Stimulated activated memory B cell treated with anti-CD40 and anti-IgM and Interleukin-4, amounts not matched to agents 10 μg/mL and 1 μg/mL and 100 μg/mL, for 72 hours (primary cell): ENCODE measurements at regions not wholly inside any gene's neighbourhood (a gene's known extent, or its start where the extent isn't known, plus 50 kb on each side); places are given as distances from the start of the nearest gene placed in this dataset.

Experiments used
- ATAC-seq: fragments of 150-1000 bp; cut with Tn5 transposase; 2 replicates; pipeline ENCODE4 v1.10.0; 2021
- H3K27ac Mint-ChIP-seq: one replicate; pipeline ENCODE4 v1.8.0; 2022; ENCODE audit warnings: mild to moderate bottlenecking, mixed read lengths
- H3K27me3 Mint-ChIP-seq: one replicate; pipeline ENCODE4 v1.8.0; 2022; ENCODE audit warnings: mixed read lengths
- H3K36me3 Mint-ChIP-seq: one replicate; pipeline ENCODE4 v1.8.0; 2022; ENCODE audit warnings: mixed read lengths
- H3K4me1 Mint-ChIP-seq: one replicate; pipeline ENCODE4 v1.8.0; 2022; ENCODE audit warnings: mixed read lengths
- H3K4me3 Mint-ChIP-seq: one replicate; pipeline ENCODE4 v1.8.0; 2022; ENCODE audit warnings: mild to moderate bottlenecking, moderate library complexity, mixed read lengths
- H3K9me3 Mint-ChIP-seq: one replicate; pipeline ENCODE4 v1.8.0; 2022; ENCODE audit warnings: mixed read lengths

DNA sequence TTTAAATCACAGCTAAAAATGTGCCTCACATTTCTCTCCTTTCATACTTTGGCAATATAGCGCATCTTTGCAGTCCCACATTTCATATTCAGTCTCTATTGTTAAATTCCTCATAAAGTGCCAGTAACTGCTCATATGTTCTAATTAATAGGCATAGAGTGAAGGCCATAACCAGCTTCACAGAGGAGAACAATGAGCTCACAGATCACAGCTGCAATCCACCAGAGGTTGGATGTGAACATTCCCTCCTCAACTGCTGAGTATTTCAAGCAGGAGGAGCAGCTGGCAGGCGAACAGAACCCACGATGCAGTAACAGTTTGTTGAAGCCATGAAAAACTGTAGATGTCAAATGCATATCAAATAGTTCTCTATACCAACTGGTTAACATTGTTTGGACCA lies 2088.7 kb upstream of the AGA start:
- Mint-ChIP-seq H3K36me3 (no peaks in the 10 kb centered on the region), H3K9me3 (peaks cover 3% of the 10 kb centered on the region)

GRCh38 chr4:179536694-179537093 lies 2094.5 kb upstream of the AGA start:
- H3K27me3 Mint-ChIP-seq: no peaks in the 10 kb centered on the region
- H3K36me3 Mint-ChIP-seq: no peaks in the 10 kb centered on the region
- H3K4me1 Mint-ChIP-seq: no peaks in the 10 kb centered on the region

More for the DNA sequence above, 2088.7 kb upstream of the AGA start:
- ATAC-seq: no peak
- Mint-ChIP-seq H3K4me3 (no peak overlapping the region), H3K27me3 (no peaks in the 10 kb centered on the region), H3K27ac (no peak overlapping the region), H3K4me1 (no peaks in the 10 kb centered on the region)

DNA sequence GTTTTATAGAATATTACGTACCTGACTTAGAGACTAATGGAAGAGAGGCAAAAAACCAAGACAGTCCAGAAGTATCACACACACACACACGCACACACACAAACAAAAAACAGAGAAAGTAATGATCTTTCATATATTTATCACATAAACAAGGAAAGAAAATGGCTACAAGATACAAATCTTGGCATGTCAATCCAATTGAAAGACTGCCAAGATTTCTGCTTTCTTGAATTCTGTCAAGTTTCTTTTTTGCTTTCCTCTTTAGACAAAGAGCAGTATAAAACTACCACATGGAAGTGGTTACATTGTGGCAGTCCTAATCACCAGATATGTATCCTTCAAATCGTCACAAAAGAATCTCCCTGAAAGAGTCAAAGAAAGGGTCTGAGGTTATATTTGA lies 2097.4 kb upstream of the AGA start:
- no peaks in the 10 kb centered on the region for H3K27me3 Mint-ChIP-seq
- H3K27ac Mint-ChIP-seq: no peak overlapping the region
- H3K36me3 Mint-ChIP-seq: no peaks in the 10 kb centered on the region
- H3K9me3 Mint-ChIP-seq: peaks cover 5% of the 10 kb centered on the region
- no peaks in the 10 kb centered on the region for H3K4me1 Mint-ChIP-seq
- ATAC-seq: no peak
- no peak overlapping the region for H3K4me3 Mint-ChIP-seq

More at GRCh38 chr4:179536694-179537093, 2094.5 kb upstream of the AGA start:
- ATAC-seq: no peak
- H3K9me3 Mint-ChIP-seq: peaks cover 3% of the 10 kb centered on the region
- no peak overlapping the region for H3K27ac Mint-ChIP-seq
- no peak overlapping the region for H3K4me3 Mint-ChIP-seq

- ATAC-seq: no peak
- Mint-ChIP-seq H3K4me3 (no peak overlapping the region), H3K27ac (no peak overlapping the region), H3K9me3 (peaks cover 11% of the 10 kb centered on the region), H3K27me3 (no peaks in the 10 kb centered on the region), H3K4me1 (no peaks in the 10 kb centered on the region), H3K36me3 (no peaks in the 10 kb centered on the region)
Observed at GRCh38 chr4:179543771-179544170, 2101.5 kb upstream of the AGA start.

DNA sequence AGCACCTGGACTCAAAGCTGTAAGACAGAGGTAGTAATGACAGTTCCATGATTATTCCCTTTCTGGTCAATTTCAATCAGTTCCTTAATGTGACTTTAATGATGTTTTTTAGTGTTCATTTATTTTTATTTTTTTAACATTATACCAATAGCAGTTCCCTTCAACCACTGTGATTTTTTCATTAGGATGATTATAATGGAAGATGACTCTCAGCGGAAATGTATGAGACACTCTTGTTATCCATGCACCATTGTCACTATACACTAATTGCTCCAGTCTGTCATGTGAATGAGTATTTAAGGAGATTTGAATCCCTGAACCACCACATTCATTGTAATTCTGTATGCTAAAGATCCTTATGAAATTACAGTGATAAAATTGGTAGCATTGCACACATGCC lies 2102.3 kb upstream of the AGA start:
- Mint-ChIP-seq H3K27ac (no peak overlapping the region), H3K9me3 (peaks cover 11% of the 10 kb centered on the region), H3K36me3 (no peaks in the 10 kb centered on the region), H3K27me3 (no peaks in the 10 kb centered on the region), H3K4me3 (no peak overlapping the region), H3K4me1 (no peaks in the 10 kb centered on the region)
- no peak for ATAC-seq

DNA sequence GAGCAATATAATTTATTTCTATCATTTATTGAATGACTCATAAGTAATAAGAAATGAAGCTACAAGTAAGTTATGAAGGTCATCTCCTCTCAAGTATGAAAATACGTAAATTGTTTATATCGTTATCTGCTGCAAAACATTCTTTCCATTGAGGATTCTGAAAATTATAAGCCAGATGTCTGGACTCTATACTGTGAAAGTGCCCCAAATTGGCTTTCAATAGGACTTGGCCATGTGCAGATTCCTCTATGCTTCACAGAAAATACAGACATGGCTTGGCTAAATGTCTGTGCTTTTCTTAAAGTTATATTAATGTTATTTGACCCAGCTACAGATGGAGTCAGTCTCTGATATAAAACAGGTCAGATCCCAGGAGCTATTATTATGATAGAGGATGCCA lies 2109.9 kb upstream of the AGA start:
- H3K9me3 Mint-ChIP-seq: peaks cover 9% of the 10 kb centered on the region
- no peak overlapping the region for H3K4me3 Mint-ChIP-seq
- ATAC-seq: no peak
- no peaks in the 10 kb centered on the region for H3K36me3 Mint-ChIP-seq
- H3K27me3 Mint-ChIP-seq: no peaks in the 10 kb centered on the region
- no peaks in the 10 kb centered on the region for H3K4me1 Mint-ChIP-seq
- no peak overlapping the region for H3K27ac Mint-ChIP-seq

GRCh38 chr4:179563741-179564140 lies 2121.5 kb upstream of the AGA start:
- Mint-ChIP-seq H3K27me3 (no peaks in the 10 kb centered on the region), H3K9me3 (peaks cover 13% of the 10 kb centered on the region), H3K27ac (no peak overlapping the region), H3K4me3 (no peak overlapping the region), H3K36me3 (no peaks in the 10 kb centered on the region), H3K4me1 (peaks cover 6% of the 10 kb centered on the region)
- ATAC-seq: no peak

DNA sequence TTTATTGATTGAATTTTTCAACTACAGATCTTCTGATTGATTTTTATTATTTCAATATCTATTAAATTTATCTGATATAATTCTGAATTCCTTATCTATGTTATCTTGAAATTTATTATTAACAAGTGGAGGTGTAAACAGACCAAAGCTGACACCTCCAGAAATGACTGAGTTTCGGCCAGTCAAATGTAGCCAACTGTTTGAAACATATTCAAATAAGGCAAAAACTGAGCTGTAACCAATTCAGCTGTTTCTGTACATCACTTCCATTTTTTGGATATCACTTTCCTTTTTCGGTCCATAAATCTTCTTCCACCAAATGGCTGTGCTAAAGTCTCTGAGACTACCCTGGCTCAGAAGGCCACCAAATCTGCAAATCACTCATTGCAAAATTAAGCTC lies 2127.3 kb upstream of the AGA start:
- Mint-ChIP-seq H3K4me1 (peaks cover 6% of the 10 kb centered on the region), H3K27ac (no peak overlapping the region), H3K36me3 (no peaks in the 10 kb centered on the region), H3K9me3 (peaks cover 11% of the 10 kb centered on the region), H3K27me3 (no peaks in the 10 kb centered on the region), H3K4me3 (no peak overlapping the region)
- no peak for ATAC-seq

DNA sequence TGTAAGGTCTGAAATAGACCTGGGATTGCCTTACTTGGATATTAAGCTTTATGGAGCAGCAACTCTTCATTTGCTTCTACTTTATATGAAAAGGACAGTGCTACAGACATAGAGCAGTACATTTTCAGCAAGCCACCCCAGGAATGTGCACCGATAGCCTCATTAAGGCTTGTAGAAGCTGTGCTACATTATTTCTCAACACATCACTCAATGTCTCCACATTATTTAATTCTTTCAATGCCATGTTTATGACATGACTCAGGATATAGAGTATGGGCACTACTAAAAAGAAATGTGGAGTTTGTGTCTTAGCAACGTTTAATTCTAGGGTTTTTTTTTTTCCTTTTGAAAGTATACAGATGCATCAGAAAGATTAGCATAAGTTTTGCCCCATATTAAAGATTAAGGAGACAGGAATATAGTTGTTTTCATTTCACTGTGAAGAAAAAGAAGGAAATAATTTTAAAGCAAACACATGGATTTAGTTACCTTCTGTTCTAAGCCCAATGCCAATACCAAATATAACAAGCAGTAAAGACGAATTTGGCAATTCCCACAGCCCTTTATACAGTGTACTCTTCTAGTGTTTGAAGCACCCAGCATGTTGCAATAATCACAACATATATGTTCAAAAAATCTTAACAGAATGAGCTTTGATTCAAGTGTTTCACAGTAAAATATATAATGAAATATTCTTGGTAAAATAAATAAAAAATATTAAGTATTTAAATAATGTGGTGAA lies 2140.1 kb upstream of the AGA start:
- no peak for ATAC-seq
- H3K27ac Mint-ChIP-seq: no peak overlapping the region
- H3K9me3 Mint-ChIP-seq: peaks cover 12% of the 10 kb centered on the region
- no peaks in the 10 kb centered on the region for H3K36me3 Mint-ChIP-seq
- no peaks in the 10 kb centered on the region for H3K4me1 Mint-ChIP-seq
- H3K4me3 Mint-ChIP-seq: no peak overlapping the region
- H3K27me3 Mint-ChIP-seq: no peaks in the 10 kb centered on the region

GRCh38 chr4:179583221-179583620 lies 2141.0 kb upstream of the AGA start:
- ATAC-seq: no peak
- Mint-ChIP-seq H3K9me3 (peaks cover 8% of the 10 kb centered on the region), H3K27ac (no peak overlapping the region), H3K4me3 (no peak overlapping the region), H3K36me3 (no peaks in the 10 kb centered on the region), H3K27me3 (no peaks in the 10 kb centered on the region), H3K4me1 (no peaks in the 10 kb centered on the region)

DNA sequence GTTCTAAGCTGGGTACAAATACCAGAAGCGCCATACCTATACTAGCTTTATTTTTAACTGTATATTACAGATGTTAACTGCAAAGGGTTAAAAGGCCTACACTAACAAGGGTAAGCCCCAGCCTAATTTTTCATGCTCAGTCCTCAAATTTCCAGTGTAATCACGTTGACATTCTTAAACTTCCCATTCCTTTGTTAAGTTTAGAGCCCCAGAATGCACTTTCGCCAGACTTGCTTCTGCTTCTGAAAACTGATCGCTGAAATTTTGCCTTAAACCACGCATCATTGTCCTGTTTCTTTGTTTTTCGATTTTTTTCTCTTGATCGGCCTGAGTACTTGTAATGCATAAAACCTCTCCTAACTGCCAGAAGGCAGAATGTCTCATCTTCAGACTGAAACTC lies 2141.9 kb upstream of the AGA start:
- H3K27ac Mint-ChIP-seq: no peak overlapping the region
- H3K9me3 Mint-ChIP-seq: peaks cover 6% of the 10 kb centered on the region
- no peaks in the 10 kb centered on the region for H3K4me1 Mint-ChIP-seq
- H3K36me3 Mint-ChIP-seq: no peaks in the 10 kb centered on the region
- no peak for ATAC-seq
- no peaks in the 10 kb centered on the region for H3K27me3 Mint-ChIP-seq
- H3K4me3 Mint-ChIP-seq: no peak overlapping the region

DNA sequence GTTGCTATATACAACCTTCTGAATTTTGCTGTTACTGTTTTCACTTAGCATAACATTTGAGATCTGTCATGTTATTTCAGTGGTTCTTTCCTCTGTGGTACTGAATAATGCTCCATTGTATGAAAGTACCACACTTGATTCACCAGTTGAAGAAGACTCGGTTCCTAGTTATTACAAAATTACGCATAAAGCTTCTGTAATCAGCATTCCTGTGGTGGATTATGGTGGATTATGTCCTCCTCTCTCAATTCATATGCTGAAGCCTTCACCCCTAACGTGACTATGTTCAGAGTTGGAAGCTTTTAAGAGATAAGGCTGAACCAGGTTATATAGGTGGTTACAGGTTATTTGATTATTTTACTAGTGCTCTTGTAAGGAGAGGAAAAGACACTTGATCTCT lies 2143.5 kb upstream of the AGA start:
- Mint-ChIP-seq H3K9me3 (peaks cover 6% of the 10 kb centered on the region), H3K4me3 (no peak overlapping the region), H3K36me3 (no peaks in the 10 kb centered on the region), H3K4me1 (no peaks in the 10 kb centered on the region), H3K27me3 (no peaks in the 10 kb centered on the region), H3K27ac (no peak overlapping the region)
- no peak for ATAC-seq

- no peak overlapping the region for H3K4me3 Mint-ChIP-seq
- peaks cover 6% of the 10 kb centered on the region for H3K9me3 Mint-ChIP-seq
- ATAC-seq: no peak
- no peaks in the 10 kb centered on the region for H3K4me1 Mint-ChIP-seq
- H3K27me3 Mint-ChIP-seq: no peaks in the 10 kb centered on the region
- H3K36me3 Mint-ChIP-seq: no peaks in the 10 kb centered on the region
- no peak overlapping the region for H3K27ac Mint-ChIP-seq
Observed at GRCh38 chr4:179586460-179586859, 2144.2 kb upstream of the AGA start.

DNA sequence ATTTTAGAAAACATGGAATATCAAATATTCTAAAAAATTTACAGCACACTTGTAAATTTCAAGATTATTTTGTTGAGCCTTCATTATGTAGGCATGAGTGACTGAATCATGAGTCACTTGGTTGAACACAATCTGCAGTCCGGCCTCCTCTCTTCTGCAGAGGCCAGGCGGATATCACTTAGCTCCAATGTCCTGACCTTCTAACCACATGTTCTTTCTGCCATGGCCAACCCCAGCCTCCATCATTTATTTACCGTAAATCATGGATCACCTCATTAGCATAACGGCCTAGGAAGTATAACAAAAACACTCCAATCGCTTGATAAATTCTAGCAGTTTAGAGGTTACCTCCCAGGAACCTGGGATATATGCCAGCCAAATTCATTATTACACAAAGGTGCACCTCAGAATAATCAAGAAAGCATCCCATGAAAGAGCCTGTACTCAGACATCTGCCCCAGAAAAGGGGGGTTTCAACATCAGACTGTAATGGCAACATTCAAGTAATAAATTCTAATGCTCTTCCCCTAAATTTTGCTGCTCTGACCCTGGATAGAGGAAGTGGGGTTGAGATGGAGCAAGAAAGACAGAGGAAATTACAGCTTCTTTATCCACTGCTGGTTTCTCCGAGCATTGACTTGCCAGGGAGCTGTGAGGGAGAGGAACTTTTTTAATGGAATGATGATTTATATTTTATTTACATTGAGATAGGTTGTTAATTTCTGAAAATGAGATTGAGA lies 2153.6 kb upstream of the AGA start:
- Mint-ChIP-seq H3K4me1 (no peaks in the 10 kb centered on the region), H3K27me3 (no peaks in the 10 kb centered on the region), H3K4me3 (no peak overlapping the region), H3K9me3 (no peaks in the 10 kb centered on the region), H3K36me3 (no peaks in the 10 kb centered on the region), H3K27ac (no peak overlapping the region)
- ATAC-seq: no peak

GRCh38 chr4:179596621-179597020 lies 2154.4 kb upstream of the AGA start:
- H3K4me3 Mint-ChIP-seq: no peak overlapping the region
- no peak overlapping the region for H3K27ac Mint-ChIP-seq
- no peak for ATAC-seq
- H3K36me3 Mint-ChIP-seq: no peaks in the 10 kb centered on the region
- H3K4me1 Mint-ChIP-seq: no peaks in the 10 kb centered on the region
- H3K9me3 Mint-ChIP-seq: no peaks in the 10 kb centered on the region
- no peaks in the 10 kb centered on the region for H3K27me3 Mint-ChIP-seq

DNA sequence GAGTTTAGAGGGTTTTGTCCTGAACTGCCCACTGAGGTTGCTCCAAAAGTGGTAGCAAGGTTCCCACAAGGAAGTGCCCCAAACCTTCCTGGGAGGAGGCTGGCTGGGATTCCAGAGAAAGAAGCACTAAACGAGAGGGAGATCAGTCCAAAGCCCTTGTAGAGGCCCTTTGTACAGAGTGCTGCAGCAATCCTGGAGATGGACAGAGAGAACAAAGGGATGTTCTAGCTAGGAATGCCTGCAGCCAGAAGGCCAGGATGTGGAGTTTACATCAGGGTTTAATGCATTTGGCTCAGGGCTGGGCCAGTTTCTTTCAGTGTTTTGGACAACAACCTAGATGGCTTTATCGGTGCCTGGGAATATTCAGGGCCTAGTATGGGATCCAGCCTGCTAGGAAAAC lies 2155.1 kb upstream of the AGA start:
- Mint-ChIP-seq H3K27ac (no peak overlapping the region), H3K4me1 (no peaks in the 10 kb centered on the region), H3K4me3 (no peak overlapping the region), H3K27me3 (no peaks in the 10 kb centered on the region), H3K36me3 (no peaks in the 10 kb centered on the region), H3K9me3 (no peaks in the 10 kb centered on the region)
- no peak for ATAC-seq
